Body of pancreas (tissue), 4 donors: ENCODE measurements at regions not wholly inside any gene's neighbourhood (a gene's known extent, or its start where the extent isn't known, plus 50 kb on each side); places are given as distances from the start of the nearest gene placed in this dataset.

Experiments used
- ATAC-seq: fragments of 150-250 bp; one replicate; pipeline ENCODE4 v1.9.1; 2016
- DNase-seq, 4 donors: peaks; one replicate each; pipeline ENCODE4 v3.0.0-alpha.2; 2019
- H3K27ac ChIP-seq, 4 donors: fragments of 200-600 bp; sonication (generic); 1 replicate in 3 of 4; 2 replicates in 1 of 4; pipeline versions ENCODE4 v1.5.1 to v1.6.1; 2016 to 2019; ENCODE audit warnings: mild to moderate bottlenecking in 1 of 4, mixed read lengths in 1 of 4, moderate library complexity in 1 of 4
- H3K27me3 ChIP-seq, 2 donors: fragments of 200-600 bp; sonication (generic); one replicate each; pipeline ENCODE4 v1.6.0; 2016; ENCODE audit warnings: mild to moderate bottlenecking in 1 of 2
- H3K36me3 ChIP-seq, 2 donors: fragments of 200-600 bp; sonication (generic); replicated peaks in 1 of 2; 2 replicates each; pipeline ENCODE4 v1.5.1; 2016; ENCODE audit warnings: low read depth in 2 of 2; ENCODE audit not compliant: insufficient read depth in 1 of 2
- H3K4me1 ChIP-seq: fragments of 200-600 bp; sonication (generic); one replicate; pipeline ENCODE4 v1.6.0; 2016
- H3K4me3 ChIP-seq, 2 donors: fragments of 200-600 bp; sonication (generic); 1 replicate in 1 of 2; 2 replicates in 1 of 2; pipeline ENCODE4 v1.5.1; 2016 to 2019
- H3K9me3 ChIP-seq, 3 donors: fragments of 200-600 bp; sonication (generic); 1 replicate in 2 of 3; 2 replicates in 1 of 3; pipeline ENCODE4 v1.5.1; 2016
- CTCF ChIP-seq, 7 experiments: fragments of 450-650 bp in 4 of 7; fragments of 200-600 bp in 3 of 7; sonication (generic) in 3 of 7; IDR thresholded peaks; one replicate each; pipeline ENCODE4 v1.5.1; 2016 to 2019; ENCODE audit warnings: antibody characterized with exemption in 7 of 7
- POLR2A ChIP-seq, 3 donors: fragments of 450-650 bp; IDR thresholded peaks; one replicate each; pipeline ENCODE4 v1.6.1; 2016; ENCODE audit warnings: antibody characterized with exemption in 3 of 3, mild to moderate bottlenecking in 2 of 3
- WGBS, 2 donors: methylation state at CpG; one replicate each; pipeline ENCODE4 v1.1.5; 2017; 5-methylcytosine and 5-hydroxymethylcytosine counted together
- intact Hi-C: fragments of 100-400 bp; cut with DNase I; formaldehyde crosslinking; loops from one replicate; pipeline ENCODE4 v1.15.1; 2023

GRCh38 chr2:209145941-209146681 lies 277.7 kb upstream of the MAP2 start:
- peak overlapping the region in 1 of 4 donors; percentile 13 for H3K27ac ChIP-seq

GRCh38 chr2:209146682-209147320 lies 277.0 kb upstream of the MAP2 start:
- WGBS, 2 donors, result 88 to 93% methylated on average over 3 of the region's 3 CpGs
- intact Hi-C loops, result no loop called here
- DNase-seq (no peak), ATAC-seq (no peak)
- Histone ChIP-seq H3K27ac (peak overlapping the region in 1 of 4 donors; percentile 13), H3K4me3 (no peak overlapping the region), H3K4me1 (no peaks in the 10 kb centered on the region), H3K36me3 (no peaks in the 10 kb centered on the region), H3K27me3 (no peaks in the 10 kb centered on the region), H3K9me3 (no peaks in the 10 kb centered on the region)
- no peak for TF ChIP-seq POLR2A (IDR thresholded peaks at IDR 0.05)
- TF ChIP-seq CTCF (IDR thresholded peaks at IDR 0.05), result no peak

More at GRCh38 chr2:209145941-209146681, 277.7 kb upstream of the MAP2 start:
- H3K27me3 ChIP-seq, result no peaks in the 10 kb centered on the region
- ATAC-seq (no peak), DNase-seq (peak in 1 of 4 donors; percentile 15)
- no peaks in the 10 kb centered on the region for H3K9me3 ChIP-seq
- H3K36me3 ChIP-seq, result no peaks in the 10 kb centered on the region
- no peaks in the 10 kb centered on the region for H3K4me1 ChIP-seq
- intact Hi-C loops, result no loop called here
- no peak overlapping the region for H3K4me3 ChIP-seq
- TF ChIP-seq POLR2A (IDR thresholded peaks at IDR 0.05) (no peak), CTCF (IDR thresholded peaks at IDR 0.05) (no peak)
- 72 to 76% methylated on average over 7 of the region's 7 CpGs for WGBS, 2 donors

GRCh38 chr2:209147981-209148380 lies 275.9 kb upstream of the MAP2 start:
- intact Hi-C loops, result no loop called here
- no peak for ATAC-seq
- Histone ChIP-seq H3K27me3 (no peaks in the 10 kb centered on the region), H3K27ac (no peak overlapping the region), H3K9me3 (no peaks in the 10 kb centered on the region), H3K4me3 (no peak overlapping the region), H3K36me3 (no peaks in the 10 kb centered on the region), H3K4me1 (no peaks in the 10 kb centered on the region)
- DNase-seq, result no peak
- TF ChIP-seq CTCF (IDR thresholded peaks at IDR 0.05) (no peak), POLR2A (IDR thresholded peaks at IDR 0.05) (no peak)

GRCh38 chr2:209160800-209161588 lies 262.9 kb upstream of the MAP2 start:
- 84 to 85% methylated on average over 6 to 7 of the region's 7 CpGs for WGBS, 2 donors
- Histone ChIP-seq H3K36me3 (no peaks in the 10 kb centered on the region), H3K27me3 (no peaks in the 10 kb centered on the region), H3K9me3 (no peaks in the 10 kb centered on the region), H3K4me3 (no peak overlapping the region), H3K4me1 (no peaks in the 10 kb centered on the region), H3K27ac (no peak overlapping the region)
- TF ChIP-seq CTCF (IDR thresholded peaks at IDR 0.05), result no peak
- no peak for TF ChIP-seq POLR2A (IDR thresholded peaks at IDR 0.05)
- intact Hi-C loops, result no loop called here
- ATAC-seq, result no peak
- no peak for DNase-seq
